CD4-positive, alpha-beta T cell treated with Interleukin-17A for 4 hours (primary cell): ENCODE measurements at regions not wholly inside any gene's neighbourhood (a gene's known extent, or its start where the extent isn't known, plus 50 kb on each side); places are given as distances from the start of the nearest gene placed in this dataset.
"Not testable (repeated sequence)": the region's sequence is repeated elsewhere in the genome, so short reads cannot be mapped to it uniquely, and the experiment has no call there.

ENCODE experiments used
- DNase-seq: peaks from one replicate; pipeline ENCODE4 v3.0.0-alpha.2; 2020; ENCODE audit warnings: mixed read lengths

- peak; percentile 53 for DNase-seq
Measured at GRCh38 chr7:131027287-131027773, 293.3 kb upstream of the KLF14 start.

- DNase-seq = no peak
Measured at GRCh38 chr7:131028295-131028694, 294.3 kb upstream of the KLF14 start.

GRCh38 chr7:131029002-131029401, 295.0 kb upstream of the KLF14 start:
- DNase-seq = no peak

GRCh38 chr7:131031099-131031868, 296.4 kb upstream of the MKLN1 start:
- DNase-seq = no peak

GRCh38 chr7:131032786-131033185, 294.9 kb upstream of the MKLN1 start:
- DNase-seq = no peak

GRCh38 chr7:131034166-131034881, 293.4 kb upstream of the MKLN1 start:
- no peak for DNase-seq

GRCh38 chr7:131035088-131035770, 292.4 kb upstream of the MKLN1 start:
- DNase-seq = no peak

GRCh38 chr7:131038153-131038552, 289.5 kb upstream of the MKLN1 start:
- no peak for DNase-seq

GRCh38 chr7:131039355-131039762, 288.3 kb upstream of the MKLN1 start:
- no peak for DNase-seq

- DNase-seq = no peak
Measured at GRCh38 chr7:131039836-131040235, 287.8 kb upstream of the MKLN1 start.

GRCh38 chr7:131040467-131040932, 287.2 kb upstream of the MKLN1 start:
- peak; percentile 60 for DNase-seq

- not testable (repeated sequence) for DNase-seq
Measured at GRCh38 chr7:131041012-131041695, 286.5 kb upstream of the MKLN1 start.

- DNase-seq = no peak
Measured at GRCh38 chr7:131042269-131043160, 285.2 kb upstream of the MKLN1 start.

GRCh38 chr7:131045526-131045925, 282.1 kb upstream of the MKLN1 start:
- no peak for DNase-seq

- DNase-seq = no peak
Measured at GRCh38 chr7:131046246-131046645, 281.4 kb upstream of the MKLN1 start.

- no peak for DNase-seq
Measured at GRCh38 chr7:131047651-131048304, 279.9 kb upstream of the MKLN1 start.

- DNase-seq = no peak
Measured at GRCh38 chr7:131051304-131051703, 276.4 kb upstream of the MKLN1 start.

GRCh38 chr7:131052285-131052904, 275.3 kb upstream of the MKLN1 start:
- no peak for DNase-seq

- DNase-seq = no peak
Measured at GRCh38 chr7:131056007-131056406, 271.7 kb upstream of the MKLN1 start.

GRCh38 chr7:131057015-131057793, 270.5 kb upstream of the MKLN1 start:
- DNase-seq = no peak
